Liver (tissue), 3 donors: ENCODE measurements at regions not wholly inside any gene's neighbourhood (a gene's known extent, or its start where the extent isn't known, plus 50 kb on each side); places are given as distances from the start of the nearest gene placed in this dataset.

Experiments
- ATF3 ChIP-seq: IDR thresholded peaks from 2 replicates; pipeline ENCODE4 v1.6.1; 2016; ENCODE audit warnings: antibody characterized with exemption
- CTCF ChIP-seq: fragments of 150-350 bp; IDR thresholded peaks from 2 replicates; pipeline ENCODE4 v1.5.1; 2017; ENCODE audit warnings: improper control_type of control experiment, low read depth, low read length; ENCODE audit not compliant: missing input control
- EGR1 ChIP-seq, 2 donors: IDR thresholded peaks; 2 replicates each; pipeline ENCODE4 v1.6.1; 2016 to 2018; ENCODE audit warnings: antibody characterized with exemption in 2 of 2, low read depth in 2 of 2
- GABPA ChIP-seq, 2 donors: IDR thresholded peaks in 1 of 2; conservative IDR thresholded peaks in 1 of 2; 2 replicates each; pipeline ENCODE4 v1.6.1; 2016; ENCODE audit warnings: antibody characterized with exemption in 2 of 2, mild to moderate bottlenecking in 1 of 2, moderate library complexity in 1 of 2
- JUND ChIP-seq, 2 donors: IDR thresholded peaks; 2 replicates each; pipeline ENCODE4 v1.6.1; 2016; ENCODE audit warnings: antibody characterized with exemption in 2 of 2
- MAX ChIP-seq: IDR thresholded peaks from 2 replicates; pipeline ENCODE4 v1.6.1; 2016; ENCODE audit warnings: antibody characterized with exemption
- NR2F2 ChIP-seq: IDR thresholded peaks from 2 replicates; pipeline ENCODE4 v1.6.1; 2016; ENCODE audit warnings: antibody characterized with exemption
- RAD21 ChIP-seq, 2 donors: IDR thresholded peaks; 2 replicates each; pipeline ENCODE4 v1.6.1; 2016; ENCODE audit warnings: antibody characterized with exemption in 2 of 2, mild to moderate bottlenecking in 2 of 2
- REST ChIP-seq: IDR thresholded peaks from 2 replicates; pipeline ENCODE4 v1.6.1; 2016; ENCODE audit warnings: antibody characterized with exemption, mild to moderate bottlenecking
- RXRA ChIP-seq, 2 donors: IDR thresholded peaks; 2 replicates each; pipeline ENCODE4 v1.6.1; 2017 to 2018; ENCODE audit warnings: antibody characterized with exemption in 2 of 2, mild to moderate bottlenecking in 1 of 2
- TAF1 ChIP-seq: conservative IDR thresholded peaks from 2 replicates; pipeline ENCODE4 v1.6.1; 2016; ENCODE audit warnings: antibody characterized with exemption, mild to moderate bottlenecking
- YY1 ChIP-seq: IDR thresholded peaks from 2 replicates; pipeline ENCODE4 v1.6.1; 2016; ENCODE audit warnings: antibody characterized with exemption, mild to moderate bottlenecking
- ZBTB33 ChIP-seq: IDR thresholded peaks from 2 replicates; pipeline ENCODE4 v1.6.1; 2016; ENCODE audit warnings: antibody characterized with exemption
- donor health status: healthy.
- donor health status: healthy.

GRCh38 chr4:3818371-3818770 lies 52.2 kb downstream of the ADRA2C start:
- TF ChIP-seq CTCF, result no peak
- no peak for TF ChIP-seq JUND (IDR thresholded peaks at IDR 0.05)
- no peak for TF ChIP-seq ATF3
- no peak for TF ChIP-seq GABPA (IDR thresholded peaks at IDR 0.05 in 1 of 2, conservative IDR thresholded peaks at IDR 0.05 in 1 of 2)
- TF ChIP-seq TAF1, result no peak
- no peak for TF ChIP-seq ZBTB33
- no peak for TF ChIP-seq NR2F2
- no peak for TF ChIP-seq YY1
- no peak for TF ChIP-seq MAX
- TF ChIP-seq RAD21 (IDR thresholded peaks at IDR 0.05), result no peak
- TF ChIP-seq RXRA (IDR thresholded peaks at IDR 0.05), result no peak
- TF ChIP-seq EGR1 (IDR thresholded peaks at IDR 0.05; ENCODE audit: low read depth in 2 of 2), result no peak
- TF ChIP-seq REST, result no peak
